GM19452 (cell line): ENCODE measurements at regions not wholly inside any gene's neighbourhood (a gene's known extent, or its start where the extent isn't known, plus 50 kb on each side); places are given as distances from the start of the nearest gene placed in this dataset.
"Not testable (repeated sequence)": the region's sequence is repeated elsewhere in the genome, so short reads cannot be mapped to it uniquely, and the experiment has no call there.

Source experiments
- ATAC-seq: cut with Tn5 transposase; IDR thresholded peaks from one replicate; pipeline ENCODE4 v1.9.1; 2021; ENCODE audit not compliant: unreplicated experiment

GRCh38 chr21:13935396-13936032 lies 275.2 kb downstream of the LIPI start:
- not testable (repeated sequence) for ATAC-seq

GRCh38 chr21:13934887-13935342 lies 275.8 kb downstream of the LIPI start:
- ATAC-seq, result not testable (repeated sequence)

- ATAC-seq, result not testable (repeated sequence)
Observed at GRCh38 chr21:13923175-13923574, 287.6 kb downstream of the LIPI start.

GRCh38 chr21:13921455-13921854 lies 289.3 kb downstream of the LIPI start:
- ATAC-seq, result not testable (repeated sequence)

- ATAC-seq, result not testable (repeated sequence)
Observed at GRCh38 chr21:13907385-13907784, 297.8 kb downstream of the POTED start.

- ATAC-seq, result not testable (repeated sequence)
Observed at GRCh38 chr21:13896596-13897247, 287.1 kb downstream of the POTED start.

GRCh38 chr21:13893617-13894016 lies 284.0 kb downstream of the POTED start:
- not testable (repeated sequence) for ATAC-seq

GRCh38 chr21:13893025-13893424 lies 283.4 kb downstream of the POTED start:
- not testable (repeated sequence) for ATAC-seq

GRCh38 chr21:13892146-13892751 lies 282.7 kb downstream of the POTED start:
- ATAC-seq, result not testable (repeated sequence)

- not testable (repeated sequence) for ATAC-seq
Observed at GRCh38 chr21:13889176-13889575, 279.6 kb downstream of the POTED start.

GRCh38 chr21:13883641-13884395 lies 274.2 kb downstream of the POTED start:
- not testable (repeated sequence) for ATAC-seq

- not testable (repeated sequence) for ATAC-seq
Observed at GRCh38 chr21:13877503-13877902, 267.9 kb downstream of the POTED start.

GRCh38 chr21:13876999-13877398 lies 267.4 kb downstream of the POTED start:
- not testable (repeated sequence) for ATAC-seq

GRCh38 chr21:13874001-13874400 lies 264.4 kb downstream of the POTED start:
- ATAC-seq, result not testable (repeated sequence)

GRCh38 chr21:13854638-13855037 lies 245.1 kb downstream of the POTED start:
- no peak for ATAC-seq

GRCh38 chr21:13850808-13851207 lies 241.2 kb downstream of the POTED start:
- not testable (repeated sequence) for ATAC-seq

GRCh38 chr21:13849489-13849888 lies 239.9 kb downstream of the POTED start:
- ATAC-seq, result not testable (repeated sequence)

GRCh38 chr21:13846718-13847117 lies 237.1 kb downstream of the POTED start:
- not testable (repeated sequence) for ATAC-seq

GRCh38 chr21:13844574-13844973 lies 235.0 kb downstream of the POTED start:
- not testable (repeated sequence) for ATAC-seq

- ATAC-seq, result not testable (repeated sequence)
Observed at GRCh38 chr21:13843081-13843480, 233.5 kb downstream of the POTED start.

GRCh38 chr21:13827666-13828065 lies 218.1 kb downstream of the POTED start:
- not testable (repeated sequence) for ATAC-seq
